HCT116 (cell line): ENCODE measurements at regions not wholly inside any gene's neighbourhood (a gene's known extent, or its start where the extent isn't known, plus 50 kb on each side); places are given as distances from the start of the nearest gene placed in this dataset.

Experiments used
- CEBPB ChIP-seq: IDR thresholded peaks from 2 replicates; pipeline ENCODE4 v1.6.1; 2012; ENCODE audit warnings: low read depth
- EZH2 ChIP-seq: fragments of 200-600 bp; sonication (generic); IDR thresholded peaks from 2 replicates; pipeline ENCODE4 v1.6.1; 2017; ENCODE audit warnings: antibody characterized with exemption, mixed run types
- EZH2phosphoT487 ChIP-seq: fragments of 200-600 bp; IDR thresholded peaks from 2 replicates; pipeline ENCODE4 v1.6.1; 2018; ENCODE audit warnings: antibody characterized with exemption, borderline replicate concordance
- JUND ChIP-seq: IDR thresholded peaks from 2 replicates; pipeline ENCODE4 v1.6.1; 2012
- POLR2A ChIP-seq: IDR thresholded peaks from 2 replicates; pipeline ENCODE4 v1.7.0; 2011; ENCODE audit warnings: borderline replicate concordance; ENCODE audit not compliant: insufficient read depth, insufficient read length; ENCODE audit errors: extremely low read depth
- POLR2AphosphoS5 ChIP-seq: IDR thresholded peaks from 2 replicates; pipeline ENCODE4 v1.6.1; 2011; ENCODE audit warnings: mild to moderate bottlenecking, low read depth, low read length, moderate library complexity
- RAD21 ChIP-seq: IDR thresholded peaks from 2 replicates; pipeline ENCODE4 v1.6.1; 2012; ENCODE audit warnings: low read depth, mild to moderate bottlenecking
- SIN3A ChIP-seq: IDR thresholded peaks from 2 replicates; pipeline ENCODE4 v1.6.1; 2012; ENCODE audit warnings: low read depth
- YY1 ChIP-seq: IDR thresholded peaks from 2 replicates; pipeline ENCODE4 v1.6.1; 2011; ENCODE audit warnings: low read length, low read depth, moderate library complexity, mild to moderate bottlenecking; ENCODE audit not compliant: insufficient replicate concordance; ENCODE audit errors: extremely low read depth
- ZNF274 ChIP-seq: fragments of 200-500 bp; sonication (Bioruptor generic); IDR thresholded peaks from 2 replicates; pipeline ENCODE4 v1.6.1; 2014; ENCODE audit warnings: mild to moderate bottlenecking, low read depth, low read length, inconsistent platforms
- TF ChIP-seq, protein P1 (sequence below), 3 experiments: fragments of 200-600 bp in 1 of 3; sonication (generic) in 1 of 3; IDR thresholded peaks in 2 of 3; conservative IDR thresholded peaks in 1 of 3; 2 replicates each; pipeline ENCODE4 v1.5.1; 2012 to 2017; ENCODE audit warnings: low read depth in 2 of 3, low read length in 2 of 3, antibody characterized with exemption in 1 of 3, borderline replicate concordance in 1 of 3, control low read depth in 1 of 3, mild to moderate bottlenecking in 1 of 3, mixed read lengths in 1 of 3, mixed run types in 1 of 3, moderate library complexity in 1 of 3; ENCODE audit not compliant: insufficient read depth in 1 of 3
- TF ChIP-seq, protein P2 (sequence below): IDR thresholded peaks from 2 replicates; pipeline ENCODE4 v1.6.1; 2012
- TF ChIP-seq, protein P3 (sequence below): IDR thresholded peaks from 2 replicates; pipeline ENCODE4 v1.6.1; 2012; ENCODE audit warnings: low read depth

DNA sequence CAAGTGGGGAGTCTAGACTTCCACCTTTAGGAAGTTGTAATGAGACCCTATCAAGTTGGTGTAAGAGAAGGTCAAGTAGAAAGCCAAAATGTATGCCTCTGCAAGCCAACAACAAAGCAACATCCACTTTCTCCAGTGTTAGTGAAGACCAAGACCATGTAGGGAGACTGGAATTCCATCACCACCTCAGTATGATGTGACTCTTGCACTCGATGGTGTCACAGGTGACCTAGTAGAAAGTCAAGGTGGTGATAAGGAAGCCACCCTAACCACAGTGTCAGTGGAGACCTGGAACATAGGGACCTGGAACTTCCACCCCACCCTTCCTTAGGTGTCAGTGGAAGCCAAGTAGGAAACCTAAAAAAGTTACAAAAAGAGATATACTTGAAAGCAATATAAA, 278.1 kb upstream of the KCNMB2 start:
- no peak for TF ChIP-seq POLR2A
- TF ChIP-seq, protein P1, sequence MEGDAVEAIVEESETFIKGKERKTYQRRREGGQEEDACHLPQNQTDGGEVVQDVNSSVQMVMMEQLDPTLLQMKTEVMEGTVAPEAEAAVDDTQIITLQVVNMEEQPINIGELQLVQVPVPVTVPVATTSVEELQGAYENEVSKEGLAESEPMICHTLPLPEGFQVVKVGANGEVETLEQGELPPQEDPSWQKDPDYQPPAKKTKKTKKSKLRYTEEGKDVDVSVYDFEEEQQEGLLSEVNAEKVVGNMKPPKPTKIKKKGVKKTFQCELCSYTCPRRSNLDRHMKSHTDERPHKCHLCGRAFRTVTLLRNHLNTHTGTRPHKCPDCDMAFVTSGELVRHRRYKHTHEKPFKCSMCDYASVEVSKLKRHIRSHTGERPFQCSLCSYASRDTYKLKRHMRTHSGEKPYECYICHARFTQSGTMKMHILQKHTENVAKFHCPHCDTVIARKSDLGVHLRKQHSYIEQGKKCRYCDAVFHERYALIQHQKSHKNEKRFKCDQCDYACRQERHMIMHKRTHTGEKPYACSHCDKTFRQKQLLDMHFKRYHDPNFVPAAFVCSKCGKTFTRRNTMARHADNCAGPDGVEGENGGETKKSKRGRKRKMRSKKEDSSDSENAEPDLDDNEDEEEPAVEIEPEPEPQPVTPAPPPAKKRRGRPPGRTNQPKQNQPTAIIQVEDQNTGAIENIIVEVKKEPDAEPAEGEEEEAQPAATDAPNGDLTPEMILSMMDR (IDR thresholded peaks at IDR 0.05 in 2 of 3, conservative IDR thresholded peaks at IDR 0.05 in 1 of 3; ENCODE audit: borderline replicate concordance in 1 of 3, insufficient read depth in 1 of 3, low read depth in 2 of 3, low read length in 2 of 3): no peak
- TF ChIP-seq EZH2phosphoT487: no peak
- no peak for TF ChIP-seq SIN3A
- TF ChIP-seq YY1: no peak
- no peak for TF ChIP-seq JUND
- no peak for TF ChIP-seq EZH2
- TF ChIP-seq, protein P2, sequence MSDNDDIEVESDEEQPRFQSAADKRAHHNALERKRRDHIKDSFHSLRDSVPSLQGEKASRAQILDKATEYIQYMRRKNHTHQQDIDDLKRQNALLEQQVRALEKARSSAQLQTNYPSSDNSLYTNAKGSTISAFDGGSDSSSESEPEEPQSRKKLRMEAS: no peak
- TF ChIP-seq, protein P3, sequence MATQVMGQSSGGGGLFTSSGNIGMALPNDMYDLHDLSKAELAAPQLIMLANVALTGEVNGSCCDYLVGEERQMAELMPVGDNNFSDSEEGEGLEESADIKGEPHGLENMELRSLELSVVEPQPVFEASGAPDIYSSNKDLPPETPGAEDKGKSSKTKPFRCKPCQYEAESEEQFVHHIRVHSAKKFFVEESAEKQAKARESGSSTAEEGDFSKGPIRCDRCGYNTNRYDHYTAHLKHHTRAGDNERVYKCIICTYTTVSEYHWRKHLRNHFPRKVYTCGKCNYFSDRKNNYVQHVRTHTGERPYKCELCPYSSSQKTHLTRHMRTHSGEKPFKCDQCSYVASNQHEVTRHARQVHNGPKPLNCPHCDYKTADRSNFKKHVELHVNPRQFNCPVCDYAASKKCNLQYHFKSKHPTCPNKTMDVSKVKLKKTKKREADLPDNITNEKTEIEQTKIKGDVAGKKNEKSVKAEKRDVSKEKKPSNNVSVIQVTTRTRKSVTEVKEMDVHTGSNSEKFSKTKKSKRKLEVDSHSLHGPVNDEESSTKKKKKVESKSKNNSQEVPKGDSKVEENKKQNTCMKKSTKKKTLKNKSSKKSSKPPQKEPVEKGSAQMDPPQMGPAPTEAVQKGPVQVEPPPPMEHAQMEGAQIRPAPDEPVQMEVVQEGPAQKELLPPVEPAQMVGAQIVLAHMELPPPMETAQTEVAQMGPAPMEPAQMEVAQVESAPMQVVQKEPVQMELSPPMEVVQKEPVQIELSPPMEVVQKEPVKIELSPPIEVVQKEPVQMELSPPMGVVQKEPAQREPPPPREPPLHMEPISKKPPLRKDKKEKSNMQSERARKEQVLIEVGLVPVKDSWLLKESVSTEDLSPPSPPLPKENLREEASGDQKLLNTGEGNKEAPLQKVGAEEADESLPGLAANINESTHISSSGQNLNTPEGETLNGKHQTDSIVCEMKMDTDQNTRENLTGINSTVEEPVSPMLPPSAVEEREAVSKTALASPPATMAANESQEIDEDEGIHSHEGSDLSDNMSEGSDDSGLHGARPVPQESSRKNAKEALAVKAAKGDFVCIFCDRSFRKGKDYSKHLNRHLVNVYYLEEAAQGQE: no peak
- no peak for TF ChIP-seq RAD21
- TF ChIP-seq CEBPB: no peak
- no peak for TF ChIP-seq ZNF274
- TF ChIP-seq POLR2AphosphoS5: no peak
